ENCODE measurements at regions not wholly inside any gene's neighbourhood (a gene's known extent, or its start where the extent isn't known, plus 50 kb on each side); places are given as distances from the start of the nearest gene placed in this dataset.

GRCh38 chr3:159635047-159635641 is 353.5 kb upstream of the IL12A start:
- TF ChIP-seq CTCF (IDR thresholded peaks at IDR 0.05; ENCODE audit: low read length): no peak
- no peak for TF ChIP-seq EZH2phosphoT487 (IDR thresholded peaks at IDR 0.05; ENCODE audit: low read length)
- TF ChIP-seq EZH2 (optimal IDR thresholded peaks at IDR 0.05; ENCODE audit: low read depth, low read length): no peak

Data from MM.1S (cell line).